Activated gamma-delta T cell (primary cell): ENCODE measurements at regions not wholly inside any gene's neighbourhood (a gene's known extent, or its start where the extent isn't known, plus 50 kb on each side); places are given as distances from the start of the nearest gene placed in this dataset.

ENCODE experiments used
- DNase-seq: peaks from one replicate; lab custom pipeline; 2025; lab: John Stamatoyannopoulos, UW

GRCh38 chr11:115869780-115870431 is 365.7 kb upstream of the CADM1 start:
- DNase-seq: no peak

GRCh38 chr11:115869131-115869530 is 364.9 kb upstream of the CADM1 start:
- no peak for DNase-seq

- DNase-seq: no peak
Observed at GRCh38 chr11:115860246-115860645, 356.0 kb upstream of the CADM1 start.

GRCh38 chr11:115848611-115849010 is 344.4 kb upstream of the CADM1 start:
- DNase-seq: no peak

GRCh38 chr11:115848080-115848479 is 343.9 kb upstream of the CADM1 start:
- DNase-seq: no peak

- DNase-seq: no peak
Observed at GRCh38 chr11:115845872-115846271, 341.7 kb upstream of the CADM1 start.

- no peak for DNase-seq
Observed at GRCh38 chr11:115843685-115844084, 339.5 kb upstream of the CADM1 start.

- no peak for DNase-seq
Observed at GRCh38 chr11:115843111-115843510, 338.9 kb upstream of the CADM1 start.

- no peak for DNase-seq
Observed at GRCh38 chr11:115820026-115820425, 315.8 kb upstream of the CADM1 start.

- DNase-seq: no peak
Observed at GRCh38 chr11:115819014-115819413, 314.8 kb upstream of the CADM1 start.

- no peak for DNase-seq
Observed at GRCh38 chr11:115817844-115818468, 313.7 kb upstream of the CADM1 start.

GRCh38 chr11:115808351-115808940 is 304.2 kb upstream of the CADM1 start:
- no peak for DNase-seq

- no peak for DNase-seq
Observed at GRCh38 chr11:115806056-115806455, 301.8 kb upstream of the CADM1 start.

- DNase-seq: no peak
Observed at GRCh38 chr11:115803073-115803740, 299.0 kb upstream of the CADM1 start.

- no peak for DNase-seq
Observed at GRCh38 chr11:115802641-115803040, 298.4 kb upstream of the CADM1 start.

GRCh38 chr11:115792903-115793302 is 288.7 kb upstream of the CADM1 start:
- DNase-seq: no peak

- DNase-seq: no peak
Observed at GRCh38 chr11:115787302-115787701, 283.1 kb upstream of the CADM1 start.

- no peak for DNase-seq
Observed at GRCh38 chr11:115784796-115785521, 280.7 kb upstream of the CADM1 start.

- DNase-seq: no peak
Observed at GRCh38 chr11:115780646-115781362, 276.6 kb upstream of the CADM1 start.

- no peak for DNase-seq
Observed at GRCh38 chr11:115778928-115779650, 274.9 kb upstream of the CADM1 start.

- DNase-seq: no peak
Observed at GRCh38 chr11:115776916-115777315, 272.7 kb upstream of the CADM1 start.
